ENCODE measurements at regions not wholly inside any gene's neighbourhood (a gene's known extent, or its start where the extent isn't known, plus 50 kb on each side); places are given as distances from the start of the nearest gene placed in this dataset.

DNA sequence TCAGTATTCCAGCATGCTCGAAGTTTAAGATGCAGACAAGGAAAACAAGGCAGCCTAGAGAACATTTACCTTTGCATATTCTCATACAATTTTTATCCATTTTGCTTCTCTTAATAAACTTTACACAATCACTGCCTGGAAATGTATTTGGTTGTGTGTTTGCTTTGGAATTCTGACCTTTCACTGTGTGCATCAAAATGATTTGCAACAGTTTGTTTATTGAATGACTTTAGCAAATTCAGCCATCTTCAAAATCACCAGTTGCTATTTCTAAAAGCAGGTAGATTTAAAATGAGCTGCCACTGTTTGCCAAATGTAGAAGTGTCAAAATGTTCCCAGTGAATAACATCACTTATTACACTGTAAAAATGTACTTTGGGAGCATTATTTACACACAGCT lies 669.9 kb downstream of the SLC16A7 start:
- Histone ChIP-seq H3K9me3 (ENCODE audit: control insufficient read depth in 2 of 2, low read length in 2 of 2) (no peaks in the 10 kb centered on the region), H3K27me3 (ENCODE audit: control insufficient read depth, insufficient read depth, low read length) (no peaks in the 10 kb centered on the region), H3K4me3 (ENCODE audit: low read depth, low read length) (no peak overlapping the region), H3K4me1 (ENCODE audit: control insufficient read depth, insufficient read depth, low read length, poor library complexity, severe bottlenecking) (no peaks in the 10 kb centered on the region), H3K36me3 (ENCODE audit: control insufficient read depth, insufficient read depth, low read length) (no peaks in the 10 kb centered on the region), H3K27ac (ENCODE audit: insufficient read depth, low read length, poor library complexity, severe bottlenecking) (no peak overlapping the region)
- H3K4me1 Mint-ChIP-seq: no peaks in the 10 kb centered on the region
- no peak overlapping the region for H3K4me3 Mint-ChIP-seq
- ATAC-seq (ENCODE audit: low read depth in 2 of 2) (no peak), DNase-seq (no peak)
- no peaks in the 10 kb centered on the region for H3K27me3 Mint-ChIP-seq
- no peaks in the 10 kb centered on the region for H3K36me3 Mint-ChIP-seq
- peaks cover 0 to 6% (median 1%) of the 10 kb centered on the region in 7 donors for H3K9me3 Mint-ChIP-seq
- no peak overlapping the region for H3K27ac Mint-ChIP-seq

DNA sequence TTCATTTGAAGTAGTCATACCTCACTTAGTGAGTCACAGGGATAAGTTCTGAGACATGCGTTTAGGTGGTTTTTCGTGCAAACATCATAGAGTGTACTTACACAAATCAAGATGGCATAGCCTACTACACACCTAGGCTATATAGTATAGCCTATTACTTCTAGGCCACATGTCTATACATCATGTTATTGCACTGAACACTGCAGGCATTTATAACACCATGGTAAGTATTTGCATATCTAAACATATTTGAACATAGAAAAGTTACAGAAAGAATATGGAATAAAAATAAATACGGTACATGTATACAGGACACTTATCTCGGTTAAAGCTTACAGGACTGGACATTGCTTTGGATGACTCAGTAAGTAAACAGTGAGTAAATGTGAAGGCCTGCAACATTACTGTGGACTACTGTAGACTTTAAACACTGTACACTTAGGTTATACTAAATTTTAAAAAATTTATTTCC lies 670.6 kb downstream of the SLC16A7 start:
- ATAC-seq (ENCODE audit: low read depth in 2 of 2): no peak
- no peak for DNase-seq
- H3K9me3 Mint-ChIP-seq: peaks cover 0 to 7% (median 5%) of the 10 kb centered on the region in 7 donors
- Histone ChIP-seq H3K9me3 (ENCODE audit: control insufficient read depth in 2 of 2, low read length in 2 of 2) (no peaks in the 10 kb centered on the region), H3K27me3 (ENCODE audit: control insufficient read depth, insufficient read depth, low read length) (no peaks in the 10 kb centered on the region), H3K36me3 (ENCODE audit: control insufficient read depth, insufficient read depth, low read length) (no peaks in the 10 kb centered on the region), H3K27ac (ENCODE audit: insufficient read depth, low read length, poor library complexity, severe bottlenecking) (no peak overlapping the region), H3K4me3 (ENCODE audit: low read depth, low read length) (no peak overlapping the region), H3K4me1 (ENCODE audit: control insufficient read depth, insufficient read depth, low read length, poor library complexity, severe bottlenecking) (no peaks in the 10 kb centered on the region)
- no peak overlapping the region for H3K27ac Mint-ChIP-seq
- H3K4me1 Mint-ChIP-seq: no peaks in the 10 kb centered on the region
- no peak overlapping the region for H3K4me3 Mint-ChIP-seq
- H3K36me3 Mint-ChIP-seq: no peaks in the 10 kb centered on the region
- no peaks in the 10 kb centered on the region for H3K27me3 Mint-ChIP-seq

DNA sequence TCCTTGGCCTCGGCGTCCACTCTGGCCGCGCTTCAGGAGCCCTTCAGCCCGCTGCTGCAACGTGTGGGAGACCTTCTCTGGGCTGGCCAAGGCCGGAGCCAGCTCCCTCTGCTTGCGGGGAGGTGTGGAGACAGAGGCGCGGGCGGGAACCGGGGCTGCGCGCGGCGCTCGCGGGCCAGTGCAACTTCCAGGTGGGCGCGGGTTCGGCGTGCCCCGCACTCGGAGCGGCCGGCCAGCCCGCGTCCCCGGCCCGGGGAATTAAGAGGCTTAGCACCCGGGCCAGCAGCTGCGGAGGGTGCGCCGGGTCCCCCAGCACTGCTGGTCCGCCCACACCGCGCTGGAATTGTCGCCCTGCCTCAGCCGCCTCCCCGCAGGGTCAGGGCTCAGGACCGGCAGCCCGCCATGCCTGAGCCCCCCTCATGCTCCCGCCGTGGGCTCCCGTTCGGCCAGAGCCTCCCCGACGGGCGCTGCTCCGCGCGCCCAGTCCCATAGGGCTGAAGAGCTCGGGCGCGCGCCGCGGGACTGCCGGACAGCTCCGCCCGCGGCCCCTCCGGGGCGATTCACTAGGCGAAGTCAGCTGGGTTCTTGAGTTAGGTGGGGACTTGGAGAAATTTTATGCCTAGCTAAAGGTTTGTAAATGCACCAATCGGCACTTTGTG lies 673.9 kb downstream of the SLC16A7 start:
- H3K4me1 ChIP-seq (ENCODE audit: control insufficient read depth, insufficient read depth, low read length, poor library complexity, severe bottlenecking): no peaks in the 10 kb centered on the region
- H3K36me3 ChIP-seq (ENCODE audit: control insufficient read depth, insufficient read depth, low read length): no peaks in the 10 kb centered on the region
- H3K9me3 Mint-ChIP-seq: peaks cover 0 to 7% (median 2%) of the 10 kb centered on the region in 7 donors
- no peaks in the 10 kb centered on the region for H3K9me3 ChIP-seq (ENCODE audit: control insufficient read depth in 2 of 2, low read length in 2 of 2)
- H3K4me1 Mint-ChIP-seq: no peaks in the 10 kb centered on the region
- no peak overlapping the region for H3K27ac Mint-ChIP-seq
- DNase-seq (no peak), ATAC-seq (ENCODE audit: low read depth in 2 of 2) (no peak)
- H3K27me3 Mint-ChIP-seq: no peaks in the 10 kb centered on the region
- H3K36me3 Mint-ChIP-seq: no peaks in the 10 kb centered on the region
- no peak overlapping the region for H3K4me3 ChIP-seq (ENCODE audit: low read depth, low read length)
- no peak overlapping the region for H3K4me3 Mint-ChIP-seq
- H3K27me3 ChIP-seq (ENCODE audit: control insufficient read depth, insufficient read depth, low read length): no peaks in the 10 kb centered on the region
- H3K27ac ChIP-seq (ENCODE audit: insufficient read depth, low read length, poor library complexity, severe bottlenecking): no peak overlapping the region

DNA sequence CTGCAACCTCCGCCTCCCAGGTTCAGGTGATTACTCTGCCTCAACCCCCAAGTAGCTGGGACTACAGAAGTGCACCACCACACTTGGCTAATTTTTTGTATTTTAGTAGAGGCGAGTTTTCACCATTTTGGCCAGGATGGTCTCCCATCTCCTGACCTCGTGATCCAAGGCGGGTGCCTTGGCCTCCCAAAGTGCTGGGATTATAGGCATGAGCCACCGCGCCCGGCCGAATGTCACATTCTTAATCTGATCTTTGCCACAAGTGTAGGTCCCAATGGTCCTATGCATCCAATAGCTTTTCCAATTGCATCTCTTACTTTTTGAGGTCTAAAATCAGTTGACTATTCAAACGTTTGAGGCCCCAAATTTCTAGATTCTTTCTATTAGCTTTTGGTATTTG lies 676.0 kb downstream of the SLC16A7 start:
- Histone ChIP-seq H3K27ac (ENCODE audit: insufficient read depth, low read length, poor library complexity, severe bottlenecking) (no peak overlapping the region), H3K36me3 (ENCODE audit: control insufficient read depth, insufficient read depth, low read length) (no peaks in the 10 kb centered on the region), H3K9me3 (ENCODE audit: control insufficient read depth in 2 of 2, low read length in 2 of 2) (no peaks in the 10 kb centered on the region), H3K4me3 (ENCODE audit: low read depth, low read length) (no peak overlapping the region), H3K27me3 (ENCODE audit: control insufficient read depth, insufficient read depth, low read length) (no peaks in the 10 kb centered on the region), H3K4me1 (ENCODE audit: control insufficient read depth, insufficient read depth, low read length, poor library complexity, severe bottlenecking) (no peaks in the 10 kb centered on the region)
- ATAC-seq (ENCODE audit: low read depth in 2 of 2): no peak
- Mint-ChIP-seq H3K36me3 (no peaks in the 10 kb centered on the region), H3K27ac (no peak overlapping the region), H3K9me3 (peaks cover 0 to 7% (median 2%) of the 10 kb centered on the region in 7 donors), H3K4me1 (no peaks in the 10 kb centered on the region), H3K4me3 (no peak overlapping the region), H3K27me3 (no peaks in the 10 kb centered on the region)
- DNase-seq: no peak

DNA sequence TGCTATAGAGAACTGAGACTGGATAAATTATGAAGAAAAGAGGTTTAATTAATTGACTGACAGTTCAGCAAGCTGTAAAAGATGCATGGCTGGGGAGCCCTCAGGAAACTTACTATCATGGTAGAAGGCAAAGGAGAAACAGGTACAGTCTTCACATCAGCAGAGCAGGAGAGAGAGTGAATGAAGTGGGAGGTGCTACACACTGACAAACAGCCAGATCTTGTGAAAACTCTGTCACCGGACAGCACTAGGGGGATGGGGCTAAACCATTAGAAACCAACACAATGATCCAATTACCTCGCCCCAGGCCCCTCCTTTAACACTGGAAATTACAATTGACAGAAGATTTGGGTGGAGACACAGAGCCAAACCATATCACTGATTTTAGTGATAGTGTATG lies 682.4 kb downstream of the SLC16A7 start:
- no peak overlapping the region for H3K4me3 Mint-ChIP-seq
- H3K36me3 Mint-ChIP-seq: no peaks in the 10 kb centered on the region
- no peak overlapping the region for H3K27ac Mint-ChIP-seq
- ATAC-seq (ENCODE audit: low read depth in 2 of 2): no peak
- H3K27ac ChIP-seq (ENCODE audit: insufficient read depth, low read length, poor library complexity, severe bottlenecking): no peak overlapping the region
- H3K27me3 ChIP-seq (ENCODE audit: control insufficient read depth, insufficient read depth, low read length): no peaks in the 10 kb centered on the region
- no peaks in the 10 kb centered on the region for H3K9me3 ChIP-seq (ENCODE audit: control insufficient read depth in 2 of 2, low read length in 2 of 2)
- H3K9me3 Mint-ChIP-seq: peaks cover 0 to 5% (median 0%) of the 10 kb centered on the region in 7 donors
- no peak overlapping the region for H3K4me3 ChIP-seq (ENCODE audit: low read depth, low read length)
- H3K4me1 ChIP-seq (ENCODE audit: control insufficient read depth, insufficient read depth, low read length, poor library complexity, severe bottlenecking): no peaks in the 10 kb centered on the region
- no peaks in the 10 kb centered on the region for H3K36me3 ChIP-seq (ENCODE audit: control insufficient read depth, insufficient read depth, low read length)
- DNase-seq: no peak
- H3K27me3 Mint-ChIP-seq: no peaks in the 10 kb centered on the region
- H3K4me1 Mint-ChIP-seq: no peaks in the 10 kb centered on the region

DNA sequence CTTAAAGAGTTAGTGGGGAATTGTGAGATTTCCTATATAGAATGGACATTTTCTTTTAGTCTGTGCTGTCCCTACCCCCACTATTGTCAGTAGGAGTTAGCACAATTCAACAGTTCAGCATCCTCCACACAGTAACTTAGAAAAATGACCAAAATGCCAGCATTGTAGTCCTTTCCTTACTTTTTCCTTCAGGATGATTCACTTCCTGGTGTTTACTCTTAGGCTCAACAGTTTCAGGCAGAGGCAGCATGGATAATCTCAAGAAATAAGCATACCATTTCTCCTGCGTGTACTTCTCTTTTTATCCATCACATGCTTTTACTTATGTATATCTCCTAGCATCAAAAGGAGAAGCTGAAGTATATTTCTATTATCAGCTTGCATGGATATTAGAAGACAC lies 683.4 kb downstream of the SLC16A7 start:
- H3K9me3 Mint-ChIP-seq: peaks cover 0 to 5% (median 0%) of the 10 kb centered on the region in 7 donors
- no peak overlapping the region for H3K27ac ChIP-seq (ENCODE audit: insufficient read depth, low read length, poor library complexity, severe bottlenecking)
- no peak overlapping the region for H3K4me3 ChIP-seq (ENCODE audit: low read depth, low read length)
- H3K36me3 Mint-ChIP-seq: no peaks in the 10 kb centered on the region
- H3K4me1 Mint-ChIP-seq: no peaks in the 10 kb centered on the region
- no peaks in the 10 kb centered on the region for H3K27me3 ChIP-seq (ENCODE audit: control insufficient read depth, insufficient read depth, low read length)
- DNase-seq (no peak), ATAC-seq (ENCODE audit: low read depth in 2 of 2) (no peak)
- no peaks in the 10 kb centered on the region for H3K36me3 ChIP-seq (ENCODE audit: control insufficient read depth, insufficient read depth, low read length)
- no peaks in the 10 kb centered on the region for H3K4me1 ChIP-seq (ENCODE audit: control insufficient read depth, insufficient read depth, low read length, poor library complexity, severe bottlenecking)
- no peaks in the 10 kb centered on the region for H3K27me3 Mint-ChIP-seq
- H3K27ac Mint-ChIP-seq: no peak overlapping the region
- H3K4me3 Mint-ChIP-seq: no peak overlapping the region
- no peaks in the 10 kb centered on the region for H3K9me3 ChIP-seq (ENCODE audit: control insufficient read depth in 2 of 2, low read length in 2 of 2)

DNA sequence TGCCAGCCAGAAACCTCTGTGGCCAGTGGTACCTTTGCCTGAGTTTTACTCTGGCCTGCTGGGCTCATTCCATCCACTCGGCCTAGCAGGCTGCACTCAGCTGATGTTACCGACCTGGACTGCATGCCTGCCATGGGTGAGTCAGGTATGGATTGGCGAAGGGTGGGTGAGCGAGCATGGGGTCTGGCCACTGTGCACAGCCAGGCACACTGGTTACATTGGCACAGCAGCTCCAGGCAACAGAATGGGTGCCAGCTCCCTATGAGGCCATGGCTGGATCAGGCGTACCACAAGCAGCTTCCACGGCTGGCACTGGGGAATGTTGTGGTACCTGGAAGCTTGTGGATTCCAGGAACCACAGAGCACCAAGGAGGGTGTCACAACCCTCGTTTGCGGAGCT lies 685.7 kb downstream of the SLC16A7 start:
- DNase-seq (no peak), ATAC-seq (ENCODE audit: low read depth in 2 of 2) (no peak)
- H3K9me3 ChIP-seq (ENCODE audit: control insufficient read depth in 2 of 2, low read length in 2 of 2): no peaks in the 10 kb centered on the region
- no peaks in the 10 kb centered on the region for H3K36me3 ChIP-seq (ENCODE audit: control insufficient read depth, insufficient read depth, low read length)
- Mint-ChIP-seq H3K4me3 (no peak overlapping the region), H3K27me3 (no peaks in the 10 kb centered on the region), H3K27ac (no peak overlapping the region), H3K36me3 (no peaks in the 10 kb centered on the region), H3K4me1 (no peaks in the 10 kb centered on the region), H3K9me3 (peaks cover 0 to 5% (median 2%) of the 10 kb centered on the region in 7 donors)
- no peak overlapping the region for H3K4me3 ChIP-seq (ENCODE audit: low read depth, low read length)
- H3K4me1 ChIP-seq (ENCODE audit: control insufficient read depth, insufficient read depth, low read length, poor library complexity, severe bottlenecking): no peaks in the 10 kb centered on the region
- H3K27me3 ChIP-seq (ENCODE audit: control insufficient read depth, insufficient read depth, low read length): no peaks in the 10 kb centered on the region
- H3K27ac ChIP-seq (ENCODE audit: insufficient read depth, low read length, poor library complexity, severe bottlenecking): no peak overlapping the region

DNA sequence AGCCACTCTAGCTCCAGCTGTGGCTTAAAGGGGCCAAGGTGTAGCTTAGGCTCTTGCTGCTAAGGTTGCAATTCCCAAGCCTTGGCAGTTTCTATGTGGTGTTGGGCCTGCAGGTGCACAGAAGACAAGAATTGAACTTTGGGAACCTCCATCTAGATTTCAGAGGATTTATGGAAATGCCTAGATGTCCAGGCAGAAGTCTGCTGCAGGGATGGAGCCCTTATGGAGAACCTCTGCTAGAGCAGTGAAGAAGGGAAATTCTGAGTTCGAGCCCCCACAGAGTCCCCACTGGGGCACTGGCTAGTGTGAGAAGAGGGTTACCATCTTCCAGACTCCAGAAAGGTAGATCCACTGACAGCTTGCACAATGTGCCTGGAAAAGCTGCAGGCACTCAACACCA lies 694.7 kb downstream of the SLC16A7 start:
- no peak for ATAC-seq (ENCODE audit: low read depth in 2 of 2)
- no peak overlapping the region for H3K4me3 Mint-ChIP-seq

More for the DNA sequence above, 694.7 kb downstream of the SLC16A7 start:
- Mint-ChIP-seq H3K27me3 (no peaks in the 10 kb centered on the region), H3K4me1 (no peaks in the 10 kb centered on the region), H3K9me3 (peaks cover 4 to 26% (median 15%) of the 10 kb centered on the region in 7 donors), H3K27ac (no peak overlapping the region), H3K36me3 (no peaks in the 10 kb centered on the region)
- Histone ChIP-seq H3K4me3 (ENCODE audit: low read depth, low read length) (no peak overlapping the region), H3K27ac (ENCODE audit: insufficient read depth, low read length, poor library complexity, severe bottlenecking) (no peak overlapping the region), H3K27me3 (ENCODE audit: control insufficient read depth, insufficient read depth, low read length) (no peaks in the 10 kb centered on the region), H3K36me3 (ENCODE audit: control insufficient read depth, insufficient read depth, low read length) (no peaks in the 10 kb centered on the region), H3K9me3 (ENCODE audit: control insufficient read depth in 2 of 2, low read length in 2 of 2) (peaks cover 5 to 7% of the 10 kb centered on the region in 2 experiments), H3K4me1 (ENCODE audit: control insufficient read depth, insufficient read depth, low read length, poor library complexity, severe bottlenecking) (no peaks in the 10 kb centered on the region)
- DNase-seq: no peak
